ENCODE measurements at regions not wholly inside any gene's neighbourhood (a gene's known extent, or its start where the extent isn't known, plus 50 kb on each side); places are given as distances from the start of the nearest gene placed in this dataset.

GRCh38 chr3:189507856-189508255 is 123.3 kb upstream of the TP63 start:
- peaks cover 9% of the 10 kb centered on the region for H3K4me1 Mint-ChIP-seq
- H3K9me3 Mint-ChIP-seq, result no peaks in the 10 kb centered on the region
- DNase-seq (ENCODE audit: low spot score) (no peak), ATAC-seq (no peak)
- H3K27me3 Mint-ChIP-seq (ENCODE audit: low read depth), result no peaks in the 10 kb centered on the region
- ChIA-PET CTCF (interaction anchor here (1.0 to 1.1 kb wide), 2 partner anchors 10 kb away, joined by 3 to 4 read pairs; no protein-coding TSS in a partner anchor), POLR2A (no interaction called here)
- H3K36me3 Mint-ChIP-seq, result no peaks in the 10 kb centered on the region
- no peak overlapping the region for H3K27ac Mint-ChIP-seq
- TF ChIP-seq MAX (CRISPR knock-in tag; IDR thresholded peaks at IDR 0.05) (no peak), NFATC4 (CRISPR knock-in tag; IDR thresholded peaks at IDR 0.05) (no peak), GABPB1 (CRISPR knock-in tag; IDR thresholded peaks at IDR 0.05) (no peak), SMAD4 (CRISPR knock-in tag; IDR thresholded peaks at IDR 0.05) (no peak), NR3C1 (CRISPR knock-in tag; conservative IDR thresholded peaks at IDR 0.05; ENCODE audit: low read depth) (no peak), CBFB (CRISPR knock-in tag; IDR thresholded peaks at IDR 0.05; ENCODE audit: low read depth) (no peak), GTF2I (CRISPR knock-in tag; conservative IDR thresholded peaks at IDR 0.05) (no peak), KAT7 (CRISPR knock-in tag; IDR thresholded peaks at IDR 0.05; ENCODE audit: borderline replicate concordance) (no peak)
- TF ChIP-seq, protein P1, sequence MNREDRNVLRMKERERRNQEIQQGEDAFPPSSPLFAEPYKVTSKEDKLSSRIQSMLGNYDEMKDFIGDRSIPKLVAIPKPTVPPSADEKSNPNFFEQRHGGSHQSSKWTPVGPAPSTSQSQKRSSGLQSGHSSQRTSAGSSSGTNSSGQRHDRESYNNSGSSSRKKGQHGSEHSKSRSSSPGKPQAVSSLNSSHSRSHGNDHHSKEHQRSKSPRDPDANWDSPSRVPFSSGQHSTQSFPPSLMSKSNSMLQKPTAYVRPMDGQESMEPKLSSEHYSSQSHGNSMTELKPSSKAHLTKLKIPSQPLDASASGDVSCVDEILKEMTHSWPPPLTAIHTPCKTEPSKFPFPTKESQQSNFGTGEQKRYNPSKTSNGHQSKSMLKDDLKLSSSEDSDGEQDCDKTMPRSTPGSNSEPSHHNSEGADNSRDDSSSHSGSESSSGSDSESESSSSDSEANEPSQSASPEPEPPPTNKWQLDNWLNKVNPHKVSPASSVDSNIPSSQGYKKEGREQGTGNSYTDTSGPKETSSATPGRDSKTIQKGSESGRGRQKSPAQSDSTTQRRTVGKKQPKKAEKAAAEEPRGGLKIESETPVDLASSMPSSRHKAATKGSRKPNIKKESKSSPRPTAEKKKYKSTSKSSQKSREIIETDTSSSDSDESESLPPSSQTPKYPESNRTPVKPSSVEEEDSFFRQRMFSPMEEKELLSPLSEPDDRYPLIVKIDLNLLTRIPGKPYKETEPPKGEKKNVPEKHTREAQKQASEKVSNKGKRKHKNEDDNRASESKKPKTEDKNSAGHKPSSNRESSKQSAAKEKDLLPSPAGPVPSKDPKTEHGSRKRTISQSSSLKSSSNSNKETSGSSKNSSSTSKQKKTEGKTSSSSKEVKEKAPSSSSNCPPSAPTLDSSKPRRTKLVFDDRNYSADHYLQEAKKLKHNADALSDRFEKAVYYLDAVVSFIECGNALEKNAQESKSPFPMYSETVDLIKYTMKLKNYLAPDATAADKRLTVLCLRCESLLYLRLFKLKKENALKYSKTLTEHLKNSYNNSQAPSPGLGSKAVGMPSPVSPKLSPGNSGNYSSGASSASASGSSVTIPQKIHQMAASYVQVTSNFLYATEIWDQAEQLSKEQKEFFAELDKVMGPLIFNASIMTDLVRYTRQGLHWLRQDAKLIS (CRISPR knock-in tag; IDR thresholded peaks at IDR 0.05; ENCODE audit: borderline replicate concordance), result no peak
- TF ChIP-seq, protein P2, sequence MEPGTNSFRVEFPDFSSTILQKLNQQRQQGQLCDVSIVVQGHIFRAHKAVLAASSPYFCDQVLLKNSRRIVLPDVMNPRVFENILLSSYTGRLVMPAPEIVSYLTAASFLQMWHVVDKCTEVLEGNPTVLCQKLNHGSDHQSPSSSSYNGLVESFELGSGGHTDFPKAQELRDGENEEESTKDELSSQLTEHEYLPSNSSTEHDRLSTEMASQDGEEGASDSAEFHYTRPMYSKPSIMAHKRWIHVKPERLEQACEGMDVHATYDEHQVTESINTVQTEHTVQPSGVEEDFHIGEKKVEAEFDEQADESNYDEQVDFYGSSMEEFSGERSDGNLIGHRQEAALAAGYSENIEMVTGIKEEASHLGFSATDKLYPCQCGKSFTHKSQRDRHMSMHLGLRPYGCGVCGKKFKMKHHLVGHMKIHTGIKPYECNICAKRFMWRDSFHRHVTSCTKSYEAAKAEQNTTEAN (CRISPR knock-in tag; IDR thresholded peaks at IDR 0.05), result no peak
- TF ChIP-seq, protein P3, sequence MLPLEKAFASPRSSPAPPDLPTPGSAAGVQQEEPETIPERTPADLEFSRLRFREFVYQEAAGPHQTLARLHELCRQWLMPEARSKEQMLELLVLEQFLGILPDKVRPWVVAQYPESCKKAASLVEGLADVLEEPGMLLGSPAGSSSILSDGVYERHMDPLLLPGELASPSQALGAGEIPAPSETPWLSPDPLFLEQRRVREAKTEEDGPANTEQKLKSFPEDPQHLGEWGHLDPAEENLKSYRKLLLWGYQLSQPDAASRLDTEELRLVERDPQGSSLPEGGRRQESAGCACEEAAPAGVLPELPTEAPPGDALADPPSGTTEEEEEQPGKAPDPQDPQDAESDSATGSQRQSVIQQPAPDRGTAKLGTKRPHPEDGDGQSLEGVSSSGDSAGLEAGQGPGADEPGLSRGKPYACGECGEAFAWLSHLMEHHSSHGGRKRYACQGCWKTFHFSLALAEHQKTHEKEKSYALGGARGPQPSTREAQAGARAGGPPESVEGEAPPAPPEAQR (CRISPR knock-in tag; IDR thresholded peaks at IDR 0.05), result no peak
- H3K4me3 Mint-ChIP-seq, result no peak overlapping the region

DNA sequence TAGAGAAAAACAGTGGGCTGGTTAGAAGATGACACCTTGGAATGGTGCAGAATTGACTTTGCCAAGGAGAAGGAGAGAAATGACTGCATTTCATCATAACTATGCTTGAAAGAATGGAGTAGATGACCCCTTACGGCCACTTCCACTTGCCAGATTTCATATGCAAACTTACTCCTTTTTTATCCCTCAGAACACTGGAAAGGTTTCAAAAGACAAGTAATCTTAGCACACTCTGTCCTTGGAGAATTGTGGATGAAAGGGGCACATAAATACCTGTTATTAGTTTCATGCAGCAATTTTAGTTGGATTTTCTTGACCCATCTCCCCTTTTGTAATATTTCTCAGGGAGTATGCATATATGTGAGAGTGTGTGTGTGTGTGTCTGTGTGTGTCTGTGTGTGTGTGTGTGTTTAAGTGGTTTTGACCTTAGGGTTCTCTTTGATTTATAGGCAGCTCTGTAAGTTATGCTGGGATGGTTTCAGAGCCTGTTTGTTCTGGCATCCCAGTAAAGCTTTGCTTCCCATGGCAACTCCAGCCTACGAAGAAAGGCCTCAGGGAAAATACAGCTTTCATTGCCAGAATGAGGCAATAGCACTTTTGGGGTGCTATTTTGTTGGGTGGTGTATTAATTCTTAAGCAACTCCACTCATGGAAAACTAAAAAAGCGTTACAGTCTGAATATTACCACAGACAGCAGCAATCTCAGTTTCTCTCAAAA is 122.2 kb upstream of the TP63 start:
- ChIA-PET CTCF (interaction anchor here (1.0 kb wide), 1 partner anchor 9 kb away, joined by 4 read pairs; no protein-coding TSS in a partner anchor), POLR2A (no interaction called here)
- Mint-ChIP-seq H3K36me3 (no peaks in the 10 kb centered on the region), H3K27ac (no peak overlapping the region), H3K27me3 (ENCODE audit: low read depth) (no peaks in the 10 kb centered on the region), H3K9me3 (no peaks in the 10 kb centered on the region), H3K4me1 (peaks cover 14% of the 10 kb centered on the region), H3K4me3 (no peak overlapping the region)
- no peak for ATAC-seq
- DNase-seq (ENCODE audit: low spot score), result no peak
- TF ChIP-seq TEAD1 (CRISPR knock-in tag; IDR thresholded peaks at IDR 0.05) (no peak), RELA (CRISPR knock-in tag; IDR thresholded peaks at IDR 0.05; ENCODE audit: borderline replicate concordance) (no peak), TEAD4 (CRISPR knock-in tag; IDR thresholded peaks at IDR 0.05) (no peak), FOXK1 (CRISPR knock-in tag; IDR thresholded peaks at IDR 0.05) (no peak), SMAD3 (CRISPR knock-in tag; IDR thresholded peaks at IDR 0.05; ENCODE audit: borderline replicate concordance) (no peak), GRHL2 (CRISPR knock-in tag; IDR thresholded peaks at IDR 0.05; ENCODE audit: insufficient replicate concordance, severe bottlenecking) (no peak), EMX1 (CRISPR knock-in tag; IDR thresholded peaks at IDR 0.05) (no peak), GABPB1 (CRISPR knock-in tag; IDR thresholded peaks at IDR 0.05) (no peak), JAZF1 (CRISPR knock-in tag; IDR thresholded peaks at IDR 0.05) (no peak), MXD4 (CRISPR knock-in tag; IDR thresholded peaks at IDR 0.05; ENCODE audit: borderline replicate concordance) (no peak)
- TF ChIP-seq, protein P4, sequence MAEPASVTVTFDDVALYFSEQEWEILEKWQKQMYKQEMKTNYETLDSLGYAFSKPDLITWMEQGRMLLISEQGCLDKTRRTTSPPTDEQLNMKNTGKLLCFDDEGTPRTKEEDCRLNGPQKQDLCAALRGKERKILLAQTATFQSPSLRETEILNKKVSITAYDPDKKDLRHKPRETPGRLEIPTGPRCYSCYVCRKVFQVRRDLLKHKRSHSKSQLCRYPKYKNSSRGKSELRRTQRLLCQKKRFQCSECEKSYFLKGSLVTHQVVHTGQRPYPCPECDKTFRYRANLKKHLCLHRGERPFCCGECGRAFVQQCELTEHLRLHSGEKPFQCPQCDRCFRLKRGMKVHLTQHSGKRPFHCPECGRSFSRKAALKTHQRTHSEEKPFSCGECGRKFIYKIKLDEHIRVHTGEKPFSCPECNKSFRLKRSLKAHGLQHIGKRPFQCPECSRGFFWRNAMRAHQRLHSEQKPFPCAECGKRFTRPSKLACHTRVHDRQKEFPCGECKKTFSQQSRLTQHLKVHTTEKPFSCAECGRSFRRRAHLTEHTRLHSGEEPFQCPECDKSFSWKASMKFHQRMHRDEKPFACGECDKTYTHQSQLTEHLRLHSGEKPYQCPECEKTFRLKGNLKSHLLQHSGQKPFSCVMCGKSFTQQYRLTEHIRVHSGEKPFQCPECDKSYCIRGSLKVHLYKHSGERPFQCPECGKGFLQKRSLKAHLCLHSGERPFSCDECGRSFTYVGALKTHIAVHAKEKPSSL (CRISPR knock-in tag; conservative IDR thresholded peaks at IDR 0.05), result no peak
- TF ChIP-seq, protein P5, sequence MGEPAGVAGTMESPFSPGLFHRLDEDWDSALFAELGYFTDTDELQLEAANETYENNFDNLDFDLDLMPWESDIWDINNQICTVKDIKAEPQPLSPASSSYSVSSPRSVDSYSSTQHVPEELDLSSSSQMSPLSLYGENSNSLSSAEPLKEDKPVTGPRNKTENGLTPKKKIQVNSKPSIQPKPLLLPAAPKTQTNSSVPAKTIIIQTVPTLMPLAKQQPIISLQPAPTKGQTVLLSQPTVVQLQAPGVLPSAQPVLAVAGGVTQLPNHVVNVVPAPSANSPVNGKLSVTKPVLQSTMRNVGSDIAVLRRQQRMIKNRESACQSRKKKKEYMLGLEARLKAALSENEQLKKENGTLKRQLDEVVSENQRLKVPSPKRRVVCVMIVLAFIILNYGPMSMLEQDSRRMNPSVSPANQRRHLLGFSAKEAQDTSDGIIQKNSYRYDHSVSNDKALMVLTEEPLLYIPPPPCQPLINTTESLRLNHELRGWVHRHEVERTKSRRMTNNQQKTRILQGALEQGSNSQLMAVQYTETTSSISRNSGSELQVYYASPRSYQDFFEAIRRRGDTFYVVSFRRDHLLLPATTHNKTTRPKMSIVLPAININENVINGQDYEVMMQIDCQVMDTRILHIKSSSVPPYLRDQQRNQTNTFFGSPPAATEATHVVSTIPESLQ (CRISPR knock-in tag; IDR thresholded peaks at IDR 0.05), result no peak
- TF ChIP-seq, protein P6, sequence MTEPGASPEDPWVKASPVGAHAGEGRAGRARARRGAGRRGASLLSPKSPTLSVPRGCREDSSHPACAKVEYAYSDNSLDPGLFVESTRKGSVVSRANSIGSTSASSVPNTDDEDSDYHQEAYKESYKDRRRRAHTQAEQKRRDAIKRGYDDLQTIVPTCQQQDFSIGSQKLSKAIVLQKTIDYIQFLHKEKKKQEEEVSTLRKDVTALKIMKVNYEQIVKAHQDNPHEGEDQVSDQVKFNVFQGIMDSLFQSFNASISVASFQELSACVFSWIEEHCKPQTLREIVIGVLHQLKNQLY (CRISPR knock-in tag; IDR thresholded peaks at IDR 0.05), result no peak

Measured in WTC11 (cell line).